C1 segment of cervical spinal cord (tissue), 14 donors: ENCODE measurements at regions not wholly inside any gene's neighbourhood (a gene's known extent, or its start where the extent isn't known, plus 50 kb on each side); places are given as distances from the start of the nearest gene placed in this dataset.
"Not testable (repeated sequence)": the region's sequence is repeated elsewhere in the genome, so short reads cannot be mapped to it uniquely, and the experiment has no call there.

ENCODE experiments used
- DNase-seq, 14 donors: peaks; one replicate each; lab custom pipeline; 2025; lab: John Stamatoyannopoulos, UW

GRCh38 chr4:187656959-187657358, 338.6 kb upstream of the ZFP42 start:
- DNase-seq: no peak

DNA sequence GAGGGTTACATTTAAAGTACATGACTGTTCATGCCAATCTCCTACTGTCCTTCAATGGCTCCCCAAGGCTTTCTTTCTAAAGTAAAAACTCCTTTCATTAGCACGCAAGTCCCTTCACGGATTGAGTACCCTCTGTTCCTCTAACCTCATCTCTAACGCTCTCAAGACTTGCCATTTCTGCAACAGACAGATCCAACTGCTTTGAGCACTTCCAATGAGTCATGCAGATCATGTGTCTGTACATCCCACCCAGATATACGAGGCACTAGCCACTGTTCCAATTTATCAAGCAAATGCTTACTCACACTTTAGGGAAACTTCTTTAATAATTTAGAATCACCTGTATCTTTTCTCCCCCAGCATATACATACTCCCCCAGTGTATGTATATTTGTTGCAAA, 332.5 kb upstream of the ZFP42 start:
- DNase-seq: no peak

DNA sequence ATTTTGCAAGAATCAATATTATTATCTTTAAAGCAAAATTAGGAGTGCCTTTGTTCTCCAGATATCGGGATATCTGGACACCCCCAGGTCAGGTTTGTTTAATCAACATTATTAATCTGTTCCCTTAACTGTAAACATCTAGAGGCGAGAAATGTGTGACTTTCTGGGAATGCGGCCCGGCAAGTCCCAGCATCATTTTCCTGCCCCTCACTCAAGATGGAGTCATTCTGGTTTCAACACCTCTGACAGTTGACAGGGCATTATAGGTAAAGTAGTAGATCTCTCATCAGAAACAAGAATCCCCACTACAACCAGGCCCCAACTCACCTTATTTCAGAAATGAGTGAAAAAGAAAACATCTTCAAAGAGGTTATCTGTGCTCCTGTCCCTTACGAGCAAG, 331.6 kb upstream of the ZFP42 start:
- DNase-seq: no peak

DNA sequence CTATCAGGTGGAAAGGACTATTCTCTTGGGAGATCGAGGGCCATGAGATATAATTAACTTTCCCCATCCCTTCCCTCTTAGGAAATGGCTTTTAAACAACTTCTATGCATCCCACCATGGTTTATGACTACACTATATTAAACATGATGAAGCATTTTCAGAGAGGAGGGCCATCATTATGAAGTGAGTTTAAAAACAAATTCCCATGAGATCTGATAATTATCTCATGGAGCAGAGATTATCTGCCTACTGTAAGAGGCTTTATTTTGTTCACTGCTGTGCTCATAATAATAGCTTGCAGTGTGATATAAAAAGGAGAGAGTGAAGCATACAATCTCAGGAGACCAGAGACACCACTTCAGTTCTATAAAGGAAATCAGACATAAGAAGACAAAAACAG, 330.5 kb upstream of the ZFP42 start:
- DNase-seq: no peak

DNA sequence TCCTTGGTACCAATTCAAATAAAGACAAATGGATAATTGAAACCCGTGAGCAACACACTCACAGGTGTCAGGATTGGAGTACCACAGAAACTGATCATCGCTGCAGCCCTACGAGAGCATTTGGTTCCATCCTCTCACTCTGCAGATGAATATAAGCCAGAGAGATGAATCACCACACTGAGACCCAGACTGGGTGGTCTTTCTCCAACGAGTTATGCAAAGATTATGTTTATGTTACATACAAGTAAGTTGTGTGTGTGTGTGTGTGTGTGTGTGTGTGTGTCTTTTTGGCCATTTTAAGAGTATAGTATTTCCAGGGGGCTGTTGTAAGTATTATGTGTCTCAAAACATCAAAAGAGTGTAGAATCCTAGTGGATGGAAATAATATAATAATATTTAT, 329.5 kb upstream of the ZFP42 start:
- DNase-seq: no peak

GRCh38 chr4:187666697-187667494, 328.7 kb upstream of the ZFP42 start:
- DNase-seq: peak in 1 of 14 donors; percentile 0

DNA sequence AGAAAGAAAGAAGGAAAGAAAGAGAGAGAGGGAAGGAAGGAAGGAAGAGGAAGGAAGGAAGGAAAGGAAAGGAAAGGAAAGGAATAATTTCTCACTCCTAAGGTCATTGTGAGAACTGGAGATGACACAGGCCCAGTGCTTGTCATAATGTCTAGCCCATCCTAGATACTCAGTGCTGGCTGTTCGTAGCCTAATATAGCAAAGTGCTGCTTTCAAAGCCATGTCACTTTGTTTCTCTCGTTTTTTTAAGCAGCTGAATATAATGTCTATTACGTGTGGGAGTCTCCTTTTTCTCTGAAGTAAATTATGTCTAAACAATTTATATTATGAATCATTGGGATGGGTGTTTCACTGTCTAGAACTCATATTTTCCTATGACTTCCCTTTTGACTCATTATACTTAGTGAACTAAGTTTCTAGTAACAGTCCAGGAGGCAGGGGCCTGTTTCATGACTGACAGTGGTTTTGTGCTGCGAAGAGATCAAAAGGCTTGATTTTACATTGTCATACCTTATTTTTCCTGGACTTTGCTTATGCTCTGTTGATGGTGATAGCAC, 327.0 kb upstream of the ZFP42 start:
- no peak for DNase-seq

DNA sequence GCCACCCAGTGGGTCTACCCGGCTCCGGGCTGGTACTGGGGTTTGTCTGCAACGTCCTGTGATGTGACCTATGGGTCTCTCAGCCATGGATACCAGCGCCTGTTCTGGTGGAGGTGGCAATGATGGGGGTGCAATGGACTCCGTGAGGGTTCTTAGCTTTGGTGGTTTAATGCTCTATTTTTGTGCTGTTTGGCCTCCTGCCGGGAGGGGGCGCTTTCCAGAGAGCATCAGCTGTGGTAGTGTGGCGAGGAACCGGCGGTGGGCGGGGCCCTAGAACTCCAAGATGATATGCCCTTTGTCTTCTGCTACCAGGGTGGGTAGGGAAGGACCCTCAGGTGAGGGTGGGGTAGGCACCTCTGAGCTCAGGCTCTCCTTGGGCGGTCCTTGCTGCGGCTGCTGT, 324.1 kb upstream of the ZFP42 start:
- DNase-seq: not testable (repeated sequence)

DNA sequence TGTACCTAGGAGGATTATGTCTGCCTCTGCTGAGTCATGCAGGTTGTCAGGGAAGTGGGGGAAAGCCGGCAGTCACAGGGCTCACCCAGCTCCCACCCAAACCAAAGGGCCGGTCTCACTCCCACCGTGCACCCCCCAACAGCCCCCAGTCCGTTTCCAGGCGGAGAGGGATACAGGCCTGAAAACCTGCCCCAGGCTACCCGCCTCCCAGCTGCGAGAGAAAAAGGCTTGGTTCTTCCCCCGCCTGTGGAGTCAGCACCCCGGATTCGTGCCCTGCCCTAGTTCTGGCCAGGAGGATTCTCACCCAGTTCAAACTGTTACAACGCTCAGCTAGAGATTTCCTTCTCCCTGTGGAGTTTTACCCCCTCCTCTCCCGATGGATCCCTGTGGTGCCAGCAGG, 323.6 kb upstream of the ZFP42 start:
- DNase-seq: not testable (repeated sequence)

DNA sequence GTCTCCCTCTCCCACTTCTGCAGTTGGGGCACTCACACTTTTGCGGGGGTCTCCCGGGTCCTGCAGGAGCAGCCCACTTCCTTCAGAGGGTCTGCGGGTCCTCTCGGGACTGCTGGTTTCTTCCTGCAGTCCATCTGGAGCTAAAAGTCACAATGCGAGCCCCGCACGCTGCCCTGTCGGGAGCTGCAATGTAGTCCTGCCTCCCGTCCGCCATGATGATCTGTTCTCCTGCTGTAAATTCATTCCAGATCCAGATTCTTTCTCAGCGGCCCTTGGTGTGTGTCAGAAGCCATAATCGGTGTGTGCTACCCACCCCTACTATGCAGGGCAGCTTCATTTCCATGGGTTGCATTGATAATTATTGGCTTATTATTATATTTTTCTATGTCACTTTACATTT, 323.0 kb upstream of the ZFP42 start:
- DNase-seq: not testable (repeated sequence)

- no peak for DNase-seq
Measured at GRCh38 chr4:187679450-187679849, 316.1 kb upstream of the ZFP42 start.

- no peak for DNase-seq
Measured at GRCh38 chr4:187685247-187685646, 310.3 kb upstream of the ZFP42 start.

GRCh38 chr4:187687697-187688096, 307.9 kb upstream of the ZFP42 start:
- no peak for DNase-seq

DNA sequence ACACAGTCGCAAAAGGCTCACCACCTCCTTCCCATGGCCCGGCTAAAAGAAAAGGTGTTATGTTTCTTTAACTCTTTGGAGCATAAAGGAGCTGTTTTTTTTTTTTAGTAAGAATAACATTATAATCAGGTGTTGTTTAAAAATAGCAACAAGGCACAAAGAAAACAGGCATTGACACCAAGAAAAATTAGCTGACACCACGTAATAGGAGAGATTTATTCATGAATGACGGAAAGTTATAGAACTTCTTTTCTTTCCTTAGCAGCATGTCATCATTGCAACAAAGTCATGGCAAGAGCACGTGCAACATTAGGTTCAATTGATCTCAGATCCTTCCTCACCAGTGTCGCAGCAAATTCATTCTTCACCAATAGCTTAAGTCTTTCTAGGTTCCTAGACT, 302.9 kb upstream of the ZFP42 start:
- DNase-seq: no peak

DNA sequence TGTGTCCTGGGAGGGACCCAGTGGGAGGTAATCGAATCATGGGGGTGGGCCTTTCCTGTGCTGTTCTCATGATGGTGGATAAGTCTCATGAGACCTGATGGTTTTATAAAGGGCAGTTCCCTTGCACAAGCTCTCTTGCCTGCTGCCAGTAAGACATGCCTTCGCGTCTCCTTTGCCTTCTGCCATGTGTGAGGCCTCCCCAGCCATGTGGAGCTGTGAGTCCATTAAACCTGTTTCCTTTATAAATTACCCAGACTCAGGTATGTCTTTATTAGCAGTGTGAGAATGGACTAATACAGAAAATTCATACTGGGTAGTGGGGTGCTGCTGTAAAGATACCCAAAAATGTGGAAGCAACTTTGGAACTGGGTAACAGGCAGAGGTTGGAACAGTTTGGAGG, 300.0 kb upstream of the ZFP42 start:
- not testable (repeated sequence) for DNase-seq

DNA sequence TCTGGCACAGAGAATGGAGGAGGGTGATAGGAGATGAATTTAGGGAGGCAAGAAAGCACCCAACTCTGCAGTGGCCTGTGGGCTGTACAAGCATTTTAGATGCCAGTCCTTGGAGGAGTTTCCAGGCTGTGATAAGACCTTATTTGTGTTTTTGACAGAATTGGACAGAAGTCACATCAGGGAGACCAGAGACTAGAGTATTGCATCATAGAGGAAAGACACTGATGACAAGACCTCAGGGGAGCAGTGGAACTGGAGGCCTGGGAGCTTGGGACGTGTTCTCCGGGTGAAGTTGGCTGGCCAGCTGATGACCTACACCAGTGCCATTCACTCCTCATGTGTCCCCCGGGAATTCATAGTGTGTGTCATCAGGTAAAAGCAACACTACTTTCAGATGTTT, 284.0 kb upstream of the ZFP42 start:
- no peak for DNase-seq

DNA sequence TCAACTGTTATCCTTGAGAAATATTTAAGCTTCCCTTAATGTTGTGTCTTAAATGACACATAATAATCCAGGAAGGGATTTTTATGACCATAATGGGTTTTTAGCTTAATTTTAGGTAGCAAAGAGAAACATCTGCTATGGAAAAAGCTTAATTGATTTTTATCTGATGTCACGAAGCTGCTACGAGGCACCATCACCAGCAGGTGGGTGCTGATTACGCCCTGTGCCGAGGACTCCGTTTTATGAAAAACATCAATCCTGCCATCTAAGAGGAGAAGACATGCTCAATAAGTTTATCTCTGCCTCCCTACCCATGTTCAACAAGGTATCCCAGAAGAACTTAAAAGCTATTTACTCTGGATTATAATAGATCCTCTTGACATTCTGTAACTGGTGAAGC, 280.6 kb upstream of the ZFP42 start:
- DNase-seq: no peak

- DNase-seq: no peak
Measured at GRCh38 chr4:187715466-187715865, 280.1 kb upstream of the ZFP42 start.

GRCh38 chr4:187724456-187724855, 271.1 kb upstream of the ZFP42 start:
- DNase-seq: no peak

DNA sequence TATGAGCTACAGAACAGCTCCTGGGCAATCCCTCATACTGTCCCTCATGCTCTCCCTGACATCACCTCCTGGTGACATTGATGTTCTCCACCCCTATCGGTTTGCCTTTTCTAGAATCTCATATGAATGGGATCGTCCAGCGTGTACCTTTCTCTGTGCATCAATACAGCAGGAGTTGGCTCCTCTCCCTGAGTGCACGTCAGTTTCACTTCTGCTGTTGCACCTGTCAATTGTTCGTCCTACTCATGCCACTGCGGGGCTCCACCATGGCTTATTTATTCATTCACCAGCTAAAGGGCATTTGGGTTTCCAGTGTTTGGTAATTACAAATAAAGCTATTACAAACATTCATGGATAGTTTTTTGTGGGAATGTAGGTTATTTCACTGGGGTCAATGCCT, 269.1 kb upstream of the ZFP42 start:
- DNase-seq: no peak

GRCh38 chr4:187732524-187732923, 263.0 kb upstream of the ZFP42 start:
- DNase-seq: no peak

DNA sequence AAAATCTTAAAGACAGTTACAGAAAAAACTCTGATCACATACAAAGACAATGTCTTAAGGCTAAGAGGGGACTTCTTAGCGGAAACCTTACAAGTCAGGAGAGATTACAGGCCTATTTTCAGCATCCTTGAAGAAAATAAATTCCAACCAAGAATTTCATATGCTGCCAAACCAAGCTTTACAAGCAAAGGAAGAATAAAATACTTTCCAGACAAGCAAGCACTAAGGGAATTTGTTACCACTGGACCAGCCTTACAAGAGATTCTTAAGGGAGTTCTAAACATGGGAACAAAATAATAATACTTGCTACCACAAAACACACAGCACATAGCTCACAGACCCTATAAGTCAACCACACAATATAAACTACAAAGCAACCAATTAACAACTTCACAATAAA, 255.8 kb upstream of the ZFP42 start:
- DNase-seq: no peak

DNA sequence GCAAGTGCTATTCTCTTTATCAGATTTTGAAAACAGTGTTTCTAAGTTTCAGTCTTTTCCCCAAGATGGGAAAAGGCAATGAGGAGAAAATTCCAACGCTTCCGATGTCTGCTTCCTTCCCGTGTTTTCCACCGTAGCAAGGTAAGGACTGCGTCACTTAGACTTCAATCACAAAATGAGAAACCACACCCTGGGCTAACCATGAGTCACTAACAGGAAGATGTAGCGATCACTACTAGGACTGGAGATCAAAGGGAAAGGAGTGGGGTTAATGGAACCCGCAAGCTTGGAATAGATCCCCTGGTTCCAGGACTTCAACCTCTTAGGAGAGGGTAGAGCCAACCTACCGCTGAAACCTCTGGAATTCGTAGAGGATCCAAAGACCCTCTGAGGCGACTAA, 250.7 kb upstream of the ZFP42 start:
- no peak for DNase-seq

GRCh38 chr4:187750652-187751051, 244.9 kb upstream of the ZFP42 start:
- not testable (repeated sequence) for DNase-seq
